D341Med (cell line): ENCODE measurements at regions not wholly inside any gene's neighbourhood (a gene's known extent, or its start where the extent isn't known, plus 50 kb on each side); places are given as distances from the start of the nearest gene placed in this dataset.
"Not testable (repeated sequence)": the region's sequence is repeated elsewhere in the genome, so short reads cannot be mapped to it uniquely, and the experiment has no call there.

ENCODE experiments used
- DNase-seq: peaks from one replicate; pipeline ENCODE4 v3.0.0; 2012; ENCODE audit warnings: low spot score

DNA sequence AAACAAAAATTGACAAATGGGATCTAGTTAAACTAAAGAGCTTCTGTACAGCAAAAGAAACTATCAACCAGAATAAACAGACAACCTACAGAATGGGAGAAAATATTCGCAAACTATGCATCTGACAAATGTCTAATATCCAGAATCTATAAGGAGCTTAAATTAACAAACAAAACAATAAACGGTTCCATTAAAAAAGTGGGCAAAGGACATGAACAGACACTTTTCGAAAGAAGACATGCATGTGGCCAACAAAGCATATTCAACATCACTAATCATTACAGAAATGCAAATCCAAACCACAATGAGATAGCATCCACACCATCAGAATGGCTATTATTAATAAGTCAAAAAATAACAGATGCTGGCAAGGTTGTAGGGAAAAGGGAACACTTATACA lies 50.5 kb upstream of the MED13L start:
- not testable (repeated sequence) for DNase-seq

DNA sequence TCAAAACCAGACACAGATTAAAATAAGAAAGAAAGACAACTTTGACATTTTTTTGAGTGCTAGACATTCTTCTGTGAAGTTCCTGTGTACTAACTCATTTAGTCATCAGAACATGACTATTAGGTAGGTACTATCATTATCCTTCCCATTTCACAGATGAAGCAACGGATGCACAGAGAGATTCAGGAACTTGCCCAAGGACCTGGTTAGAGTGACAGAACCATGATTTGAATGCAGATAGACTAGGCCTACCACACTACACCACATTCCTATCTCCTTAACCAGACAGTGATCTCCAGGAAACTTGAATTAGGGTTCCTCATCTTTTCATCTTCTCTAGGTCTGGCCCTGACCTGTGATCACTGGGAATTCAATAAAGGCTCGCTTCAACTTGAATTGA lies 54.4 kb upstream of the MED13L start:
- DNase-seq: no peak

DNA sequence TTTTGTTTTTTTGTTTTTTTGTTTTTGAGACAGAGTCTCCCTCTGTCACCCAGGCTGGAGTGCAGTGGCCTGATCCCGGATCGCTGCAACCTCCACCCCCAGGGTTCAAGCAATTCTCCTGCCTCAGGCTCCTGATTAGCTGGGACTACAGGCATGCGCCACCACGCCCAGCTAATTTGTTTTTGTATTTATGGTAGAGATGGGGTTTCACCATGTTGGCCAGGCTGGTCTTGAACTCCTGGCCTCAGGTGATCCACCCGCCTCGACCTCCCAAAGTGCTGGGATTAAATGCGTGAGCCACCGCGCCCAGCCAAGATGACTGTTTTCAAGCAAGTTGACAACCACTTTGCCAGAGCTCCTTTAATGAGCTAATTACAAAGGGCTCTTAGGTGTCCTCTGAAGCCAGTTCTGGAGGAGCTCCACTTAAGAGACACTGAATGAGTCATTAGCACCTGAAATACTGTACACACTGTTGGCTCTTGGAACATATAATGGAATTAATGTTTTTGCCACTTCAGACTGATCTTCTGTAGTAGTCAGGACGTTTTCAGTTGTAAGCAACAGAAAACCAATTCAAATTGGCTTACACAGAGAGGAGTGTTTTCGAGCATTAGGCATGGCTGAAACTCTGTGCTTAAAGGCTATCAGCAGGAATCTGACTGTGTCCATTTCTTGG lies 55.4 kb upstream of the MED13L start:
- no peak for DNase-seq

DNA sequence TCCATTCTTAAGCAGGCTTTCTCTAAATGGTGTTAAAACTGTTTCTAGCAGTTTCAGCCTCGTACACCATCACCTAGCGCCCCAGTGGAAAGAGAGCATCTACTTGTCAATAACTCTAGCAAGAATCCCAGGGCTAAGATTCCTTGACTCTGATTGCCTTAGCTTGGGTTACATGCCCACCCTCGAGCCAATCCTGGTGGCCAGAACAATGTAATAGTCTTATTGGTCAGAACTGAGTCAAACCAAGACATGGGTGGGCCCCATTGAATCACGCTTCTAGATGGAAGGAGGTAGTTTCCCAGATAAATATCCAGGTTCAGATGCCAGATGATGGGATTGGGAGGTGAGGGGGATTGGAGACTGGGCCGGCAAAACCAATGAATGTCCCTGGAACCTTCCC lies 55.9 kb upstream of the MED13L start:
- DNase-seq: no peak

DNA sequence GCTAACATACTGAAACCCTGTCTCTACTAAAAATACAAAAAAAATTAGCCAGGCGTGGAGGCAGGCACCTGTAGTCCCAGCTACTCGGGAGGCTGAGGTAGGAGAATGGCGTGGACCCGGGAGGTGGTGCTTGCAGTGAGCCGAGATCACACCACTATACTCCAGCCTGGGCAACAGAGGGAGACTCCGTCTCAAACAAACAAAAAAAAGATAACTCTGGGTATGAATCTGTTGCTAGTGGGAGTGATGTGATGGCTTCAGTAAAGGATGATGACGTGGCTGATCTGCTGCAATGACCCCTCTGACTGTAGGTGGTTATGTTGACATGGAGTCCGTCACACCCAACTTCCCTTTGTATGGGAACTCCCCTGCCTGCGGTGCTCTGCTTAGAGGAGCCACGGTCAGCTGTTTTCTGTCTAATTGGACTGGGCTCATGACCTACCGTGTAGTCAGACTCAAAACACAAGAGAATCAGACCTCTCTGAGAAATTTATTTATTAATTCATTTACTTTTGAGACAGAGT lies 59.1 kb upstream of the MED13L start:
- DNase-seq: no peak

DNA sequence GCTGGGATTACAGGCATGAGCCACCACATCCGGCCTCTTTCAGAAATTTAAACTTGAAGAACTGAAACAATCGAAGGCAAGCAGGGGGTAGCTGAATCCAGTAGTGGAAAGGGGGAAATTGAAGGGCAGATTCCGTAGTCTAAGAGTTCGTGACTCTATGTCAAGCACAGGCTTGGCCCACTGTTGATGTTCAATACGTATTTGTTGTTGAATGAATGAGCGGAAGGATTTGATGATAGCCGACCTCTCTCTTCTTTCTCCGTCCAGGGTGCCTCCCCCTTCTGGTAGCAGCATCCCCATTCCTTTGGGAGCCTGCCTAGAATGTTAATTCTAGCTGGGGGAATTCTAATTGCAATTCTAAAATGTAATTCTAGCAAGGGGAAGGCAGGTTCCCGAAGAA lies 59.8 kb upstream of the MED13L start:
- DNase-seq: no peak

DNA sequence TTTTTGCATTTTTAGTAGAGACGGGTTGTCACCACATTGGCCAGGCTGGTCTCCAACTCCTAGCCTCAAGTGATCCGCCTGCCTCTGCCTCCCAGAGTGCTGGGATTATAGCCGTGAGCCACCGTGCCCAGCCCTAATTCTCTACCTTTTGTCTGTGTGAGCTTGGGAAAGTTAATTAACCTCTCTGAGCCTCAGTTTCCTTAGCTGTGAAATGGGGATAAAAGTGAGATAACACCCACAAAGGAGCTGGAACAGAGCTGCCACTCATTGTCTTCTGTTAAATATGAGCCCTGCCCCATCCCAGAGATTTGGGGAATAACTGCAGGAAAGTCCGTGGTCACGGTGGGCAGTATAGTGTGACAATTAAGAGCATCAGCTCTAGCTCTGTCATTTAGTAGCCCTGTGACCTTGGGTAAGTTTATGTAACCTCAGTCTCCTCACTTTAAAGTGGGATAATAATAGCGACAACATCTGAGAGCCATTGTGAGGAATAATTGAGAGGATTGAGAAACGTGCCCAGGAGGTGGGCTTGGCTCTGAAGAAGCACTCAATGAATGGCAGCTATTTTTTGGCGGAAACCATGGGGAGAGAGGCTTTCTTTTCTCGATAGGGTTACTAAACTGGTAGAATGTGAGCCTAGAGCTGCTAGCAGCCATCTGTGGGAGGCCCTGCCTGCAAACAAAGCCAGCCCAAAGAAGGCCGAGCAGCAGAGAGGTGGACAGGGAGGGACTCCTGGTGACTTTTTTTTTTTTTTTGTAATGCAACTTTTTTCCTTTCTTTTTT lies 60.8 kb upstream of the MED13L start:
- DNase-seq: no peak

DNA sequence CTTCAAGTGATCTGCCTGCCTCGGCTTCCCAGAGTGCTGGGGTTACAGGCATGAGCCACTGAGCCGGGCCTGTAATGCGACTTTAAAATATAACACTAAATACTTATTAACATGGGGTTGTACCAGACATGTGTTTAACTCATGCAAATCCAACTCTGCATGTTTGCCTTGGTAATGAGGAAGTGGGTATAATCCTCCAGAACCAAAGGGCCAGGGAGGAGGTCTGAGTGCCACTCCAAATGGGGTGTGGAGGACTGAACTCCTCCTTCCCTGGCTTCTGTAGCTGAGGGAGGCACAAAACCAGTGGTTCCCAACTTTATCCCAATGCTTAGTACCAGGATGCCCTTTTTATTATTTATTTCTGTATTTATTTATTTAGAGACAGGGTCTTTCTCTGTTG lies 61.6 kb upstream of the MED13L start:
- no peak for DNase-seq

DNA sequence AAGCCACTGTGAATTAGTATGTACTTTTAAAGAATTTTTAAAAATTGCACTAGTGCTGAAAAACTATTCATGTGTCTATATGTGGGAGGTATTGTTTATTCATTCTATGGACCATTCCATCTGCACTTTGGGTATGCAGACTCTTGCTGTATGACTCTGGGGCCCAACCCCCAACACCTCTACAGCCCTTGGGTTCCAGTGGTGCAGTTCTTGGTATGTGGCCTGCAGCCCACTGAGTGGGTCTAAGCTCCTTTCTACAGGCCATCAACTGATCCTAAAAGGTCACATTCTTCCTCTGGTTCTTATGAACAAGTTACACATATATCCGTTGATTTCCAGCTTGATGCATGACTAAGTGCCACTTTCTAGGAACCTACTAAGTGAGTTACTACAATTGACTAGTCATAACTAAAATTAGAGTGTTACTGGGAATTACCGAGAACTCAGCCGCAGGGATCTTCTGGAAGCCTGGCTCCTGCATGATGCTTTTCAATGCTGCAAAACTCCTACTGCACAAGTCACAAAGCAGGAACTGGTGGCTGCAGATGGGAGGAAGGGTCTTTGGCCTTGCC lies 62.4 kb upstream of the MED13L start:
- no peak for DNase-seq

DNA sequence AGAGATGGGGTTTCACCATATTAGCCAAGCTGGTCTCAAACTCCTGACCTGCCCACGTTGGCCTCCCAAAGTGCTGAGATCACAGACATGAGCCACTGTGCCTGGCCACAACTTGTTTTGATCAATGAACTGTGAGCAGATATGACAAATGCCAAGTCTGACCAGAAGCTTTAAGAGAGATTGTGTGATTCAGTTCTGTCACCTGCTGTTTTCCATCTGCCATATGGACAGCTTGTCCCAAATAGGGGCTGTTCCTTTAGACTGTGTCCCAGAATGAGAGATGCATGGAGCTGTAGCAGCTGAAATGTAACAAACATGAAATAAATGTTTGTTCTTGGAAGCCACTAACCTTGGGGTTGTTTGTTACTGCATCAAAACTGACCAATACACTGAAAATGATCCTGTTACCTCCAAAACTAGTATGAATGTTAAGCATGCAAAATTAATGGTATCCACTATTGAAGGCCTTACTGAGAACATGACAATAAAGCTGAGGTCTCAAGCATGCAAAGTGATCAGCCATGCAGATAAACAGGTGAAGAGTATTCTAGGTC lies 65.9 kb upstream of the MED13L start:
- DNase-seq: no peak

DNA sequence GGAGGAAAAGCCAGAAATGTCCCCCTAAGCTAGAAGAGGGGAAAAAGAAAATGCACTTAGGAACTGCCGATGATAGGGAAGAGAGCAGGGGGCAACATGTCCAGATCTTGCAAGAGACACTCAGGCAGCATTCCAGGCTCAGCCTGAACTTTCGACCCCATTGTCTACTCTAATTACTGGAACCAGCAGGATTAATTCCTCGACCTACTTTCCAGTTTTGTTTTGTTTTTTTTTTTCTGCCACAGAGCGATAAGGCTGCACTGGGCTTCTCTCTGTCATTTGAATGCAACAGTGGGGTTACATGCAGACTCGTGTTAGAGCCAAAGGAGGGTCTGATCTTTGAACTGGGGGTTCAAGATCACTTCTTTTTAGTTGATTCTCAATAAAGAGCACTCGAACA lies 68.7 kb upstream of the MED13L start:
- DNase-seq: no peak

DNA sequence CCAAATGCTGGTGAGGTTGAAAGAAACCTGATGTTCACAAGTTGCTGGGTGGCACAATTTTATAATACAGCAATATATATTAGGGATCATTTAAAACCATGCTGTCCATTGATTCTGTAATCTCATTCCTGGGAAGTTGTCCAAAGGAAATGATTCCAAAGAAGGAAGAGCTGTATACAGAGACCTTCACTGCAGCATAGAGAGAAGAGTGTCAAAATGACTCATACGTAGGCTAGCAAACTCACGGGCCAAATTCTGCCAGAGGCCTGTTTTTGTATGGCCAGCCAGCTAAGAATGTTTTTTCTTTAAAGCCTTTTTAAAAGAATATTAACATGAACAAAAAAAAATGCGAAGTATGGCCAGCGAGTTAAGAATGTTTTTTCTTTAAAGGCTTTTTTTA lies 69.2 kb upstream of the MED13L start:
- DNase-seq: no peak

DNA sequence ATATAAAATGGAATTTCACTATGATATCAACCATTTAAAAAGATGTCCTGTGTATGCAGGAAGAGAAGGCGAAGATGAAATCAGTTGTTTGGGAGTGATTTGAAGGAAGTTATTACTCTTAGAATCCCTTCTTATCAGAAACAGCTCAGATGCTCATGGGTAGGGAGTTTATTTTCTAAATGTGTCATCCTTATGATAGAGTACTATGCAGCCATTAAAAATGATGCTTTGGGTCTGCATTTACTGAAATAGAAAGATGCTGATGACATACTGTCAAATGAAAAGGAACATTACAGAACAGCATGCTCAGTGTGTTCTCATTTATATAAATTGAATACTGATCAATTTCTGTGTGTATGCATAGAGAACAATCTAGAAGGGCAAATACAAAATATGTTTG lies 69.8 kb upstream of the MED13L start:
- no peak for DNase-seq

DNA sequence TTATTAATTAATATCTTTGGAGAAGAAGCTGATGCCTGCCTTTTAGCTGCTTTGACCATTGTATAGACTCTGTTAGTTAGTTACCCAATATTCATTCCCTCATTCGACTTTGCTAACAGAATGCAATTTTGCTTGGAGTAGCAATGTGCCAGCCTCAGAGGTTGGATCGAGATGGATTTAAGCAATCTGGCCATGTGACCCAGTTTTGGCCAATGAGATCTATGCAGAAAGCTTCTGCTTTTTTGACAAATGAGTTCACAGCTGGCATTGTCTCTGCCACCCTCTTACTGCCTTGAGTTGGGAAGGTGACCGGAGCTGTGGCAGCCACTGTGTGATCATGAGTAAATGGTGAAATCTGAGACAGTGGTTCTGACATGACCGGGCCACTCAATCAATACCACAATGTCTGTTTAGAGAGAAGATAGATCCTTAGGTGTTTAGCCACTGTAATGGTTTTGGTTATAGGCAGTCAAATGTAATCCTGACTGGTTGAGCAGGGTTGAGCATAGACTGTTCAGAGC lies 74.9 kb upstream of the MED13L start:
- DNase-seq: no peak

DNA sequence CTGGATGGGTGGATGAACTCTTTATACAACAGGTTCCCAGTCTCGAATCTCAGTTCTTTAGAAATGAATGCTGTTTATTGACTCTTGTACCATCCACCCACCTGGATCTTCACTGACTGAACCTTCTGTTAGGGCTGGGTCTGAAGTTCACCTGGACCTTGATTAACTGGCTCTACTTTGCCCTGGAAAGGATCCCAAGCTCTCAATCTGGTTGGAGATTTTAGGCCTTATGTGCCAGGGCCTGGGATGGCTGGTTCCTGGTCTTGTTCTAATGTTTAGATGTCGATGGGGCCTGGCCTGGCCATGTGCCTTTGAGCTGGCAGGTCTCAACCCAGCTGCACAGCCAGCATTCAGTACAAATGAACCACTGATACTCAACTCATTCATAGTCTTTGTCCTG lies 76.5 kb upstream of the MED13L start:
- DNase-seq: no peak

DNA sequence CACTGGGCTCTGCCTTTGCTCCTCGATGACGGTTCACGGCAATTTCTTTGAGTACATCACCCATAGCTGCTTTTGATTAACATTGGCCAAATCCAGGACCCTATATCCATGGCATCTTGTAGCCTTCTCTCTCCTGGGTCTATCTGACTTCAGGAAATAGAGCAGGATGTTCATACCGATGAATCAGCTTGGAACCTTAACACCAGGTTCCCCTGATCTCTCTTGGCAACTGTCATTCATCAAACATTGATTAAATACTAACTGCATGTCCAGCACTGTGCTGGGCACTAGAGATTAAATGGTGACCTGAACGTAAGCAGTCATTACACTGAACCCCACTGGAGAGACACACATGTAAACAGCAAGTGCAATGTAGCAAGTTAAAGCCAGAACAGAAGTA lies 77.0 kb upstream of the MED13L start:
- DNase-seq: no peak

DNA sequence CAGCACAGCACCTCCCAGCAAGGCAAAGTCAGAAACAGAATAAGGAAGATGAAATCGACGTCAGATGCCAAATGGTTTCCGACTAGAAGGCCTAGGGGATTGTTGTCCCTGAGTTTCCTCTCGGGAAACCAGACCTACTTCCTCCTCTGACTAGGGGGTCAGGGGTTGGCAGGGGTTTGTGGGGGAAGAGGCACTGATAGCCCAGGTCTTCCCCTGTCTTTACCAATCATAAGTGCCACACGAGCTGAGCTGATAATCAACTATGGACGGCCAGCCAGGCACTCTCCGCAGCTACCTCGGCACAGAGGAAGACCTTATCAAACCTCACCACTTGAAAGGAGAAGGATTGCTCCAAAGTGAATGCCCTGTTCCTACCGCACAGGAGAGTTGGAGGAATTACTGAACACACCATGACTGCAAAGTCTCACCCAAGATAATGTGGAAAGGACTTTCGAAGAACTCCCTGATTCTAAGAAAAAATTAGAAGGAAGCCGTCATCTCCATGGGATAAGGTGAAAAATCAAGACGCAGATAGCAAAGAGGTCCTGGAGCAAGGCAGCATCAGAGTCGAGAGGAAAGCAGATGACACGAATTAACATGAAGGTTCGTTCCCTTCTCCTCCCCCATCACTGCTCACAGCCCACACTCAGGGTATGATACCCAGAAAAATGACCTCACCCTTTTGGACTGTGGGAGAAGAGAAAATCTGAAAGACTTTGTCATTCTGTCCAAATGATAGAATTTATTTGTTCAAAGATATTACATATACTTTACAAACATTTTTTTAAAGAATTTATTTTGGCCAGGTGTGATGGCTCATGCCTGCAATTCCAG lies 77.7 kb upstream of the MED13L start:
- no peak for DNase-seq

DNA sequence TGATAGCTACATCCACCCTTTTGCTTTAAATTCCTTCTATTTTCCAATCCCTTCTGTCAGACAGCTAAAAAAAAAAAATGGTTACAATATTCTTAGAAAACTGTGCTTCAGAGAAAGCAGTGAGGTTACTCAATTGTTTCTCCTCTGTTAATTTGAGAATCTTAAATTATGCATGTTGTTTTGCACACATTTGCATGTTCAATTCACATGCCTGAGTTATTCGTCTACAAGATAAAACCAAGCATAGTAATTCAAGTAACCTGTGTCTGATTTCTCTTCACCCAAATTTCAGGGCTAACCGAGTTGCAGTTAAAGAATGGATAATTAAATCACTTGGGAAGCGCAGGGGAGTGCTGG lies 81.0 kb upstream of the MED13L start:
- DNase-seq: no peak

DNA sequence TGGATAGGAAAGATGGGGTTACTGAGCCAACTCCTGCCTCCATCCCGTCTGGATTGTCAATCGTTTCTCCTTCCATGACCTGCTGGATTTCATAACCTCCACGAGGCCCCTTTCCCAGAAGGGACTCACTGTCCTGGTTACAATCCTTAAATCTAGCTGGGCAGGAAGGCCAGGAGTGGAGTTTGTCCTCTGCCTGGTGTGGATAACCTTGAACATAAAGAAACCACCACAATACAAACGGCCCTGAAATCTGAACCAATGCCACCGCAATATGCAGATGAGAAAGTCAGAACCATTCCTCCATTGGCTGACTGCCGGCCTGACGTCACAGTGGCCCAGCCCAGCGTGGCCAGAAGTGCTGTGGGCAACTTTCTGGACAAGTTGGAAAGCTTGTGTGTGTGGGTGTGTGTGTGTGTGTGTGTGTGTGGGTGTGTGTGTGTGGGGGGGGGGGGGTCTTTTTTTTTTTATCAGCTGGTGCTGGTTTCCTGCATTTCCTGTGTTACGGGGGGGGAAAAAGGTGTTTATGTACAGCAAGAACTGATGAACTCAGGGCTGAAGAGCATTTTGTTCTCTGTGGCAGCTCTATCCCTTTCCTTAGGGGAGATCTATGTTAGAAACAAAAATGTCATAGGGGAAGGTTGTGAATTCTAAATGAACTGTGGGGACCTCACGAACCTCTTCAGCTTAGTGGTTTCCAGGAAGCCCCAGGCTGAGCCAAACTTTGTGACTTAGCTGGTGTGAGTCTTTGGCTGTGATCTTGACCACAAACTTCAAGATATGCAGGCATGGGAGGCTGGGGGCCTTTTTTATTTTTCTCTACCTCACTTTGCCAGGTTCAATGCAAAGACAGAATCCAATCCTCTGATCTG lies 81.6 kb upstream of the MED13L start:
- DNase-seq: peak; percentile 76

DNA sequence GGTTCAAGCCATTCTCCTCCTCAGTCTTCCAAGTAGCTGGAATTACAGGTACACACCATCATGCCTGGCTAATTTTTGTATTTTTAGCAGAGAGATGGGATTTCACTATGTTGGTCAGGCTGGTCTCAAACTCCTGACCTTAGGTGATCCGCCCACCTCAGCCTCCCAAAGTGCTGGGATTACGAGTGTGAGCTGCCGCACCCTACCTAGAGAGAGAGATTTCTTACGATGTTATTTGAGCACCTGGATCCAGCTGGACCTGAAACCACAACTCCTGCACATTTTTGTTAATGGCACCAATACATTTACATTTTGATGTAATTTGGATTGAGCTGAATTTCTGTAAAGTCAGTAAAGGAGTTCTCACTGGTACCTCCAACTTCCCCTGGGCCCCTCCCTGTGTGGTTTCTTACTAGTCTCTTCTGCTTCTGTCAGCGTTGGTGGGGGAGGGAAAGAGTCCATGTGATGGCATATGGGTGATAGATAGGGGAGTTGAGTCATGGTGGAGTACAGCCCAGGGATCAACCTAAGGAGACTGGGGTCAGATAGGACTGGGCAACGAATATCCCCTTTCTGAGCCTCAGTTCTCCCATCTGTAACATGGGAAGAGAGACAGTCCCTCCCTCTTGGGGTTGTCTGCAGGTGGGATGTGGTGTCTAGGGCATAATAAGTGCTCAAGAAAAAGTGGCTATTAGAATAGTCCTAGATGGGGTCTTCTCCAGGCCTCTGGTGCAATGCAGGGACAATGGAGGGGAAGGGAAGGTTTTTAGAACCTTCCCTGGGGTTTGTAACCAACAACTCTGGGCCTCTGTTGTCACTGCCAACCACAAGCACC lies 83.3 kb upstream of the MED13L start:
- no peak for DNase-seq
